ENCODE measurements at regions not wholly inside any gene's neighbourhood (a gene's known extent, or its start where the extent isn't known, plus 50 kb on each side); places are given as distances from the start of the nearest gene placed in this dataset.

- DNase-seq (ENCODE audit: extremely low spot score, insufficient read length, low read depth): no peak
- no peak for FAIRE-seq
Observed at GRCh38 chr7:18231854-18232253, 204.2 kb upstream of the PRPS1L1 start.

GRCh38 chr7:18234519-18234918, 206.9 kb upstream of the PRPS1L1 start:
- FAIRE-seq (no peak), DNase-seq (ENCODE audit: extremely low spot score, insufficient read length, low read depth) (no peak)

GRCh38 chr7:18235819-18236218, 208.2 kb upstream of the PRPS1L1 start:
- DNase-seq (ENCODE audit: extremely low spot score, insufficient read length, low read depth): no peak
- FAIRE-seq: no peak

GRCh38 chr7:18239212-18239611, 211.6 kb upstream of the PRPS1L1 start:
- FAIRE-seq (no peak), DNase-seq (ENCODE audit: extremely low spot score, insufficient read length, low read depth) (no peak)

GRCh38 chr7:18241543-18242231, 214.0 kb upstream of the PRPS1L1 start:
- FAIRE-seq: no peak
- DNase-seq (ENCODE audit: extremely low spot score, insufficient read length, low read depth): no peak

DNA sequence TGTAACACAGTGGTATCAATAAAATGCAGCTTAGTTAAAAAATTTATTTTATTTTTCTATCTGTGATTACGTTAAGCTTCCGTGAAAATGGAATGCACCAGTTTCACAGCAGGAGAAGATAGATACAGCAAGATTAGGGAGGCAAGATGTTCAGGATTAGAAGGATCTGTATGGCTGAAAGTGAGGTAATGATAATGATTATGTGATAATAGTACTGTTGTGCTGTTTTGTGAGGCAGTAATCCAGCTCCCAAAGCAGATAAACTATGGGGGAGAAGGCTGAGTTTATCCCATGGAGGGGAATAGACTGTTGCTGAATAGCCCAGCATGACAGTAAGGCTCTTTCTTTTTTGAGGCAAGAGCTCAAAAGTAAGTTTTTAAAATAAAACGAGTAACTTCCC, 216.1 kb upstream of the PRPS1L1 start:
- no peak for FAIRE-seq
- no peak for DNase-seq (ENCODE audit: extremely low spot score, insufficient read length, low read depth)

- DNase-seq (ENCODE audit: extremely low spot score, insufficient read length, low read depth) (no peak), FAIRE-seq (no peak)
Observed at GRCh38 chr7:18250133-18250532, 222.5 kb upstream of the PRPS1L1 start.

DNA sequence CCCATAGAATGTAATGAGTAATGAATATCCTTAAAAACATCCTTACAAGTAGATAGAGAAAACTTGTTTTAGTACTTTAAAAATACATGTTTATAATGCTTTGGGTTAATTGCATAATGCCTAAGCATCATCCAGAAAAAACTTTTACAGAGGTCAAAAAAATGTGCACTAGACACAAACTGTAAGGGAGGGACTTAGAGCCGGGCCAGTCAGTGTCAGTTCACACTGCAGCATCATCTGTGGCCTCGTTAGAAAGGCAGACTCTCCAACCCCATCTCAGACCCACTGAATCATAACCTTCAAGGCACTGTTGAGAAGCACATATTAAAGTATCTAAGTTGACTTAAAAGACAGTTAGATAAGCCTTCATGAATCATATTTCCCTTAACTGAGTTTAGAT, 230.1 kb upstream of the PRPS1L1 start:
- FAIRE-seq: no peak

DNA sequence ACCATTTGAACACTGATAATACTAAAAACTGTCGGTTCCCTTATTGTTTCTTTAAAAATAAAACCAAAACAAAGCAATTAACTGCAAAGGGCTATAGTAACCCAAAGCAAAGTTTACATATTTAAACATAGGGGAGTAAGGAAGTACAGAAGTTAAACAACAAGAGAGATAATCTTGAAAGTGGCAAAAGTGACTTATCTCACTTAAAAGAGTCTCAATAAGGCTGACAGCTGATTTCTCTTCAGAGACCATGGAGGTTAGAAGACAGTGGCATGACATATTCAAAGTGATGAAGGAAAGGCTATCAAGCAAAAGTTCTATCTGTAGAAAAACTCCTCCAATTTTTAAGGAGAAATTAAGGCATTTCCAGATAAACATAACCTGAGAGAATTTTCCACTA, 233.5 kb upstream of the HDAC9 start:
- DNase-seq (ENCODE audit: extremely low spot score, insufficient read length, low read depth) (no peak), FAIRE-seq (no peak)

More for the DNA sequence above, 230.1 kb upstream of the PRPS1L1 start:
- no peak for DNase-seq (ENCODE audit: extremely low spot score, insufficient read length, low read depth)

GRCh38 chr7:18265611-18266281, 229.8 kb upstream of the HDAC9 start:
- no peak for DNase-seq (ENCODE audit: extremely low spot score, insufficient read length, low read depth)

DNA sequence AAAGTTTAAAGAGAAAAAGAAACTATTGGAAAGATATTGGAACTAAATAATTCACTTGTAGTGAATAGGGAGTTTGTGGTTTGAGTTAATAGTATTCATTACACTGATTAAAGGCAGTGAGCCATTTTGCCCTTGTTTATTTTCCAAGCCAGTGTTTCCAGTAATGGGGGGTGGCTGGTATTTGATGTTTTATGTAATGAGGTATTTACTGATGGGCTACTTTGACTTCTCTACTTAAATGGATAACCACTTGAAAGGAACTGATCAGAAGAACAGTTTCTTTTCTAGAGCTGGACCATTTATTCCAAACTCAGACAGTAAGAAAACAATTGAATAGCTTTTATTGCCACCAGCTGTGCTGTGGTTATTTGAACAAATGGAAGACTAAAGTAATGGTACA, 227.0 kb upstream of the HDAC9 start:
- FAIRE-seq (no peak), DNase-seq (ENCODE audit: extremely low spot score, insufficient read length, low read depth) (no peak)

More at GRCh38 chr7:18265611-18266281, 229.8 kb upstream of the HDAC9 start:
- FAIRE-seq: no peak

DNA sequence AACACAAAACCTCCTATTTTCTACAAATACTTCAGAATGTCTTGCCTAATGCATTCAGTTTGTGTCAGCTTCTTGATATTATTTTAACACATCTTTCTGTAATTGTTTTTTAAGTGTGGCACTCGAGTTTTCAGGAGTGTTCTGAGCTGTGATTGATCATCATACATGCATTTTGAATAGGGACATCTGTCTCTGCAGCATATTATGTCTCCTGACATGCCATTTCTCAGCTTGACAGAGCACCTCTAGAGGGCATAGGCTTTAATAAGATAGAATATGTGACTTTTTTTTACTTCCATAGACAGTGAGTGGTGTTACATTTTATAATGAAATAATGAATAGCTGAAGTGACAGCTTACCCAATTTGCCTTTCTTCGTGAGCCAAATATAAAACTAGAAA, 219.2 kb upstream of the HDAC9 start:
- DNase-seq (ENCODE audit: extremely low spot score, insufficient read length, low read depth) (no peak), FAIRE-seq (no peak)

DNA sequence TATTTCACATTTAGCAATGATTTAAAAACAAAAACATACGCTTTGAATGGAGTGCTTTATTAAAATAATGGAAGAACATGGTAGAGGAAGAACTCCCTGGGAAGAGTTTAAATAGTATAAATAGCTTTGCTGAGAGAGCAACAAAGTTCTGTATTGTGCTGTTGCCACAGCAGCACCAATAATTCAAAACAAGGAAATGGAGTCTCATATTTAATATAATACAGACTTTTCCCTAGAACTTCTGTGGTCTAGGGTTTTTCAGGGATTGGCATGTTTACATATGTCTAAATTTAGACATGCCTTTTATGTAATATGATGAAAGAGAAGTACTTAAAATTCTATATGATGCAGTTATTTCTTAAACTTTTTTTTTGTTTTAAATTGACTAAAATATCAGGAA, 217.2 kb upstream of the HDAC9 start:
- DNase-seq (ENCODE audit: extremely low spot score, insufficient read length, low read depth) (no peak), FAIRE-seq (no peak)

DNA sequence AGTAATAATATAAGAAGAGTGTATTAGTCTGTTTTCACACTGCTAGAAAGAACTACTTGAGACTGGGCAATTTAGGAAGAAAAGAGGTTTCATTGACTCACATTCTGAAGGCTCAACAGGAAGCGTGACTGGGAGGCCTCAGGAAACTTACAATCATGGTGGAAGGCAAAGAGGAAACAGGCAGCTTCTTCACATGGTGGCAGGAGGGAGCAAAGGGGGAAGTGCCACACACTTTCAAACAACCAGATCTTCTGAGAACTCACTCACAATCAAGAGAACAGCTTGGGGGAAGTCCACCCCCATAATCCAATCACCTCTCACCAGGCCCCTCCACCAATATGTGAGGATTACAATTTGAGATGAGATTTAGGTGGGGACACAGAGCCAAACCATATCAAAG, 212.5 kb upstream of the HDAC9 start:
- FAIRE-seq (no peak), DNase-seq (ENCODE audit: extremely low spot score, insufficient read length, low read depth) (no peak)

- FAIRE-seq (no peak), DNase-seq (ENCODE audit: extremely low spot score, insufficient read length, low read depth) (no peak)
Observed at GRCh38 chr7:18287482-18287881, 208.1 kb upstream of the HDAC9 start.

GRCh38 chr7:18288322-18289037, 207.1 kb upstream of the HDAC9 start:
- FAIRE-seq: no peak

GRCh38 chr7:18289788-18290187, 205.8 kb upstream of the HDAC9 start:
- FAIRE-seq (peak; percentile 15), DNase-seq (ENCODE audit: extremely low spot score, insufficient read length, low read depth) (no peak)

More at GRCh38 chr7:18288322-18289037, 207.1 kb upstream of the HDAC9 start:
- no peak for DNase-seq (ENCODE audit: extremely low spot score, insufficient read length, low read depth)

DNA sequence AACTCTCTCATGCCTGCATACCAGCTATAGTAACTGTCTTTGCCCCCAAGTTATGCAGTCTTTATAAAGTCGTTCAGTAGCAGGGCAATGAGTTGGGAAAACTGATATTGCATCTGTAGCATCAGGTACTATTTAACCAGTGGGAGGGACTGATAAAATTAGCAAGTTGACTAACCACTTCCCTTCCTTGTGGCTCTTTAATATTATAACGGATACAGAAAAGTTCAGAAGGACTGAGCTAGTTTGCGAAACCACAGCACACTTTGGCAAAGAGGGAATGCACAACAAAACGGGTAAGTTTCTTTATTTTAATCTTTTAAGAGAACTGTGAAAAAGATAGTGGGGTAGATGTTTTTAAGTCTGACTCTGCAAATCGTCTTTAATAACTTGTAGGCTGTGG, 205.3 kb upstream of the HDAC9 start:
- DNase-seq (ENCODE audit: extremely low spot score, insufficient read length, low read depth) (no peak), FAIRE-seq (peak; percentile 80)

- DNase-seq (ENCODE audit: extremely low spot score, insufficient read length, low read depth): no peak
- FAIRE-seq: no peak
Observed at GRCh38 chr7:18290865-18291264, 204.7 kb upstream of the HDAC9 start.

GRCh38 chr7:18292584-18292983, 203.0 kb upstream of the HDAC9 start:
- DNase-seq (ENCODE audit: extremely low spot score, insufficient read length, low read depth) (no peak), FAIRE-seq (no peak)

GRCh38 chr7:18293759-18294158, 201.8 kb upstream of the HDAC9 start:
- DNase-seq (ENCODE audit: extremely low spot score, insufficient read length, low read depth) (no peak), FAIRE-seq (no peak)
